ENCODE measurements at regions not wholly inside any gene's neighbourhood (a gene's known extent, or its start where the extent isn't known, plus 50 kb on each side); places are given as distances from the start of the nearest gene placed in this dataset.

GRCh38 chr2:120929829-120930228 lies 194.2 kb downstream of the GLI2 start:
- TF ChIP-seq CTCF (IDR thresholded peaks at IDR 0.05 in 2 of 3, conservative IDR thresholded peaks at IDR 0.05 in 1 of 3; ENCODE audit: borderline replicate concordance in 1 of 3, insufficient read depth in 1 of 3, low read depth in 2 of 3, low read length in 2 of 3) (no peak), POLR2A (IDR thresholded peaks at IDR 0.05; ENCODE audit: borderline replicate concordance, extremely low read depth, insufficient read depth, insufficient read length) (no peak), MAX (IDR thresholded peaks at IDR 0.05) (no peak), EZH2 (IDR thresholded peaks at IDR 0.05) (no peak), EZH2phosphoT487 (IDR thresholded peaks at IDR 0.05; ENCODE audit: borderline replicate concordance) (no peak), ZNF274 (IDR thresholded peaks at IDR 0.05; ENCODE audit: low read depth, low read length) (no peak), POLR2AphosphoS5 (IDR thresholded peaks at IDR 0.05; ENCODE audit: low read depth, low read length) (no peak), SP1 (IDR thresholded peaks at IDR 0.05; ENCODE audit: low read depth) (no peak), ZBTB33 (IDR thresholded peaks at IDR 0.05; ENCODE audit: extremely low read depth, insufficient replicate concordance, low read length) (no peak), TCF7L2 (IDR thresholded peaks at IDR 0.05; ENCODE audit: borderline replicate concordance, extremely low read depth, insufficient read depth, insufficient read length) (no peak)
